GM21737 (cell line): ENCODE measurements at regions not wholly inside any gene's neighbourhood (a gene's known extent, or its start where the extent isn't known, plus 50 kb on each side); places are given as distances from the start of the nearest gene placed in this dataset.

Source experiments
- ATAC-seq: cut with Tn5 transposase; IDR thresholded peaks from one replicate; pipeline ENCODE4 v1.9.1; 2021; ENCODE audit warnings: mild to moderate bottlenecking, moderate library complexity; ENCODE audit not compliant: unreplicated experiment

GRCh38 chr3:113051787-113052186, 61.0 kb downstream of the GTPBP8 start:
- ATAC-seq, result no peak

GRCh38 chr3:113053169-113053568, 62.4 kb downstream of the GTPBP8 start:
- no peak for ATAC-seq

- ATAC-seq, result no peak
Observed at GRCh38 chr3:113054552-113054951, 63.8 kb downstream of the GTPBP8 start.

GRCh38 chr3:113055201-113055600, 64.4 kb downstream of the GTPBP8 start:
- ATAC-seq, result no peak

GRCh38 chr3:113055961-113056360, 65.2 kb downstream of the GTPBP8 start:
- no peak for ATAC-seq

GRCh38 chr3:113057117-113057516, 66.3 kb downstream of the GTPBP8 start:
- ATAC-seq, result peak; percentile 81

GRCh38 chr3:113058188-113058587, 67.4 kb downstream of the GTPBP8 start:
- no peak for ATAC-seq

GRCh38 chr3:113062705-113063104, 71.9 kb downstream of the GTPBP8 start:
- no peak for ATAC-seq

GRCh38 chr3:113063126-113063894, 72.5 kb downstream of the GTPBP8 start:
- no peak for ATAC-seq

GRCh38 chr3:113064183-113064582, 73.4 kb downstream of the GTPBP8 start:
- no peak for ATAC-seq

- no peak for ATAC-seq
Observed at GRCh38 chr3:113065336-113065735, 74.6 kb downstream of the GTPBP8 start.

GRCh38 chr3:113070072-113070640, 79.4 kb downstream of the GTPBP8 start:
- ATAC-seq, result peak; percentile 31

GRCh38 chr3:113070681-113071113, 79.9 kb downstream of the GTPBP8 start:
- peak; percentile 96 for ATAC-seq

GRCh38 chr3:113075588-113075987, 84.8 kb downstream of the GTPBP8 start:
- no peak for ATAC-seq

GRCh38 chr3:113079218-113079961, 88.6 kb downstream of the GTPBP8 start:
- ATAC-seq, result peak; percentile 69

- no peak for ATAC-seq
Observed at GRCh38 chr3:113084777-113085176, 94.0 kb downstream of the GTPBP8 start.

- no peak for ATAC-seq
Observed at GRCh38 chr3:113086560-113087461, 96.0 kb downstream of the GTPBP8 start.

- no peak for ATAC-seq
Observed at GRCh38 chr3:113088616-113089015, 97.8 kb downstream of the GTPBP8 start.

- no peak for ATAC-seq
Observed at GRCh38 chr3:113091417-113091816, 100.6 kb downstream of the GTPBP8 start.

GRCh38 chr3:113092746-113093145, 102.0 kb downstream of the GTPBP8 start:
- ATAC-seq, result no peak
